IMR-90 (cell line): ENCODE measurements at regions not wholly inside any gene's neighbourhood (a gene's known extent, or its start where the extent isn't known, plus 50 kb on each side); places are given as distances from the start of the nearest gene placed in this dataset.
A peak's percentile ranks its signal among the peaks of the same experiment; 100 is the strongest.

Experiments used
- ATAC-seq: fragments of 200-7000 bp; cut with Tn5 transposase; 2 replicates; pipeline ENCODE4 v1.9.1; 2020; ENCODE audit warnings: low read depth, mild to moderate bottlenecking, moderate library complexity
- BruUV-seq: library from RNA; stranded (reverse); fragments of 400-500 nt; replicated peaks from 2 replicates; lab custom pipeline; 2021; lab: Mats Ljungman, UMichigan
- CTCF ChIA-PET: fragments of 300-600 bp; formaldehyde crosslinking; extraction: SDS; loops from one replicate; lab custom pipeline; 2021; ENCODE audit warnings: antibody characterized with exemption; lab: Yijun Ruan, JAX
- POLR2A ChIA-PET: fragments of 300-600 bp; sonication (Branson Sonifier 250); formaldehyde crosslinking; loops from one replicate; lab custom pipeline; 2022; ENCODE audit warnings: antibody characterized with exemption; ENCODE audit not compliant: unreplicated experiment; lab: Charles Lee
- DNase-seq: peaks from one replicate; pipeline ENCODE4 v3.0.0; 2013
- H2AFZ ChIP-seq: replicated peaks from 2 replicates; pipeline ENCODE3; 2013; ENCODE audit warnings: low read length, mild to moderate bottlenecking; ENCODE audit not compliant: poor library complexity
- H2AK5ac ChIP-seq: 2 replicates; pipeline ENCODE4 v1.6.1; 2013; ENCODE audit warnings: low read depth, low read length, inconsistent platforms
- H2AK9ac ChIP-seq: replicated peaks from 2 replicates; pipeline ENCODE3; 2013; ENCODE audit warnings: mild to moderate bottlenecking, low read depth, low read length, moderate library complexity; ENCODE audit not compliant: poor library complexity
- H2BK120ac ChIP-seq: 2 replicates; pipeline ENCODE4 v1.6.1; 2013; ENCODE audit warnings: low read depth, low read length, inconsistent platforms
- H2BK15ac ChIP-seq: 3 replicates; pipeline ENCODE4 v1.6.1; 2013; ENCODE audit warnings: low read depth, low read length, inconsistent platforms
- H2BK20ac ChIP-seq: 2 replicates; pipeline ENCODE4 v1.6.1; 2013; ENCODE audit warnings: low read depth, mild to moderate bottlenecking, inconsistent platforms, low read length, moderate library complexity
- H2BK5ac ChIP-seq: 2 replicates; pipeline ENCODE4 v1.6.1; 2013; ENCODE audit warnings: mild to moderate bottlenecking, low read depth, low read length, inconsistent platforms; ENCODE audit not compliant: poor library complexity, severe bottlenecking
- H3K14ac ChIP-seq: replicated peaks from 2 replicates; pipeline ENCODE4 v1.6.1; 2013; ENCODE audit warnings: low read depth, low read length, inconsistent platforms
- H3K18ac ChIP-seq: 2 replicates; pipeline ENCODE4 v1.6.1; 2013; ENCODE audit warnings: low read depth, low read length, control low read depth
- H3K23ac ChIP-seq: 2 replicates; pipeline ENCODE4 v1.6.1; 2013; ENCODE audit warnings: low read depth, low read length, inconsistent platforms
- H3K27ac ChIP-seq: 2 replicates; pipeline ENCODE4 v1.5.1; 2013; ENCODE audit warnings: mild to moderate bottlenecking, control low read depth, low read length; ENCODE audit not compliant: insufficient read depth
- H3K27me3 ChIP-seq: 2 replicates; pipeline ENCODE4 v1.6.1; 2013; ENCODE audit warnings: low read length; ENCODE audit not compliant: control insufficient read depth, insufficient read depth
- H3K36me3 ChIP-seq: 2 replicates; pipeline ENCODE4 v1.6.1; 2013; ENCODE audit warnings: low read length, mixed read lengths; ENCODE audit not compliant: control insufficient read depth, insufficient read depth
- H3K4ac ChIP-seq: 2 replicates; pipeline ENCODE4 v1.6.1; 2013; ENCODE audit warnings: low read depth, low read length, inconsistent platforms
- H3K4me1 ChIP-seq: 2 replicates; pipeline ENCODE4 v1.6.1; 2013; ENCODE audit warnings: low read length, mixed read lengths; ENCODE audit not compliant: control insufficient read depth, insufficient read depth
- H3K4me2 ChIP-seq: 2 replicates; pipeline ENCODE4 v1.6.1; 2013; ENCODE audit warnings: low read depth, mild to moderate bottlenecking, control low read depth, low read length, moderate library complexity
- H3K4me3 ChIP-seq: 2 replicates; pipeline ENCODE4 v1.5.1; 2013; ENCODE audit warnings: low read depth, mild to moderate bottlenecking, control low read depth, low read length, moderate library complexity; ENCODE audit not compliant: insufficient read depth
- H3K56ac ChIP-seq: 2 replicates; pipeline ENCODE4 v1.6.1; 2013; ENCODE audit warnings: low read length, inconsistent platforms; ENCODE audit not compliant: insufficient read depth; ENCODE audit errors: extremely low read depth
- H3K79me1 ChIP-seq, 2 experiments: 2 replicates each; pipeline ENCODE4 v1.6.1; 2013; ENCODE audit warnings: low read length in 2 of 2, inconsistent platforms in 1 of 2, low read depth in 1 of 2
- H3K9ac ChIP-seq: 2 replicates; pipeline ENCODE4 v1.6.1; 2013; ENCODE audit warnings: low read depth, low read length, control low read depth
- H3K9me1 ChIP-seq: 2 replicates; pipeline ENCODE4 v1.6.1; 2013; ENCODE audit warnings: low read length, inconsistent platforms; ENCODE audit not compliant: insufficient read depth
- H3K9me3 ChIP-seq: 2 replicates; pipeline ENCODE4 v1.6.1; 2013; ENCODE audit warnings: low read length; ENCODE audit not compliant: control insufficient read depth, insufficient read depth
- H4K20me1 ChIP-seq: 2 replicates; pipeline ENCODE4 v1.6.1; 2013; ENCODE audit warnings: low read length, inconsistent platforms; ENCODE audit not compliant: insufficient read depth
- H4K5ac ChIP-seq: 2 replicates; pipeline ENCODE4 v1.6.1; 2013; ENCODE audit warnings: mild to moderate bottlenecking, low read depth, low read length, control low read depth
- H4K8ac ChIP-seq, 2 experiments: 2 replicates each; pipeline ENCODE4 v1.6.1; 2013; ENCODE audit warnings: low read depth in 2 of 2, low read length in 2 of 2, control low read depth in 1 of 2, inconsistent platforms in 1 of 2
- H4K91ac ChIP-seq: 2 replicates; pipeline ENCODE4 v1.6.1; 2013; ENCODE audit warnings: low read depth, low read length, inconsistent platforms; ENCODE audit not compliant: insufficient read depth
- CEBPB ChIP-seq: IDR thresholded peaks from 2 replicates; pipeline ENCODE4 v1.6.1; 2012; ENCODE audit warnings: low read depth, low read length, improper control_type of control experiment
- CHD1 ChIP-seq: IDR thresholded peaks from 2 replicates; pipeline ENCODE4 v1.6.1; 2012; ENCODE audit warnings: low read depth, low read length, improper control_type of control experiment
- FOS ChIP-seq: fragments of 150-350 bp; IDR thresholded peaks from 2 replicates; pipeline ENCODE4 v1.6.1; 2016; ENCODE audit warnings: low read depth, low read length
- MAFK ChIP-seq: IDR thresholded peaks from 2 replicates; pipeline ENCODE4 v1.6.1; 2012; ENCODE audit warnings: low read depth, low read length, improper control_type of control experiment
- MAZ ChIP-seq: IDR thresholded peaks from 2 replicates; pipeline ENCODE4 v1.6.1; 2012; ENCODE audit warnings: low read depth, mild to moderate bottlenecking, low read length, improper control_type of control experiment, moderate library complexity, borderline replicate concordance
- MXI1 ChIP-seq: IDR thresholded peaks from 2 replicates; pipeline ENCODE4 v1.6.1; 2012; ENCODE audit warnings: low read depth, mild to moderate bottlenecking, low read length, moderate library complexity, borderline replicate concordance
- NFE2L2 ChIP-seq: fragments of 150-350 bp; IDR thresholded peaks from 2 replicates; pipeline ENCODE4 v1.6.1; 2016; ENCODE audit warnings: low read depth, mild to moderate bottlenecking, low read length
- POLR2A ChIP-seq: IDR thresholded peaks from 2 replicates; pipeline ENCODE4 v1.6.1; 2012; ENCODE audit warnings: mild to moderate bottlenecking, low read depth, low read length
- RAD21 ChIP-seq: IDR thresholded peaks from 2 replicates; pipeline ENCODE4 v1.6.1; 2012; ENCODE audit warnings: low read length, improper control_type of control experiment
- RCOR1 ChIP-seq: IDR thresholded peaks from 2 replicates; pipeline ENCODE4 v1.6.1; 2012; ENCODE audit warnings: mild to moderate bottlenecking, low read length, improper control_type of control experiment; ENCODE audit not compliant: insufficient replicate concordance
- RFX5 ChIP-seq: IDR thresholded peaks from 2 replicates; pipeline ENCODE4 v1.8.0; 2012; ENCODE audit warnings: low read depth, mild to moderate bottlenecking, low read length, moderate library complexity
- SMC3 ChIP-seq: fragments of 150-350 bp; IDR thresholded peaks from 2 replicates; pipeline ENCODE4 v1.6.1; 2016; ENCODE audit warnings: low read depth, mild to moderate bottlenecking, antibody characterized with exemption, low read length, moderate library complexity
- WGBS, 2 experiments: methylation state at CpG; one replicate each; pipeline versions ENCODE4 v1.1.5 to v1.1.7; 2013; ENCODE audit warnings: missing lambda C conversion rate in 2 of 2; ENCODE audit not compliant: insufficient read length in 1 of 2; ENCODE audit errors: extremely low coverage in 2 of 2; 5-methylcytosine and 5-hydroxymethylcytosine counted together
- dilution Hi-C: fragments of 300-500 bp; cut with HindIII; formaldehyde crosslinking; loops from one replicate; pipeline ENCODE4 v1.14.3; 2018; ENCODE audit warnings: low sequenced_read_pairs; ENCODE audit not compliant: unreplicated experiment
- in situ Hi-C: fragments of 300-500 bp; cut with MboI; formaldehyde crosslinking; loops from 3 replicates; pipeline ENCODE4 v1.14.3; 2019; ENCODE audit warnings: low sequenced_read_pairs, inconsistent platforms, mixed read lengths
- intact Hi-C: fragments of 100-400 bp; cut with micrococcal nuclease; formaldehyde crosslinking; loops from 2 replicates; pipeline ENCODE4 v1.10.0; 2022
- TF ChIP-seq, protein P1 (sequence below): conservative IDR thresholded peaks from 2 replicates; pipeline ENCODE4 v1.5.1; 2012; ENCODE audit warnings: mild to moderate bottlenecking, low read depth, low read length, improper control_type of control experiment
- TF ChIP-seq, protein P2 (sequence below): fragments of 150-350 bp; IDR thresholded peaks from 2 replicates; pipeline ENCODE4 v1.6.1; 2017; ENCODE audit warnings: mild to moderate bottlenecking, antibody characterized with exemption, low read length, low read depth

DNA sequence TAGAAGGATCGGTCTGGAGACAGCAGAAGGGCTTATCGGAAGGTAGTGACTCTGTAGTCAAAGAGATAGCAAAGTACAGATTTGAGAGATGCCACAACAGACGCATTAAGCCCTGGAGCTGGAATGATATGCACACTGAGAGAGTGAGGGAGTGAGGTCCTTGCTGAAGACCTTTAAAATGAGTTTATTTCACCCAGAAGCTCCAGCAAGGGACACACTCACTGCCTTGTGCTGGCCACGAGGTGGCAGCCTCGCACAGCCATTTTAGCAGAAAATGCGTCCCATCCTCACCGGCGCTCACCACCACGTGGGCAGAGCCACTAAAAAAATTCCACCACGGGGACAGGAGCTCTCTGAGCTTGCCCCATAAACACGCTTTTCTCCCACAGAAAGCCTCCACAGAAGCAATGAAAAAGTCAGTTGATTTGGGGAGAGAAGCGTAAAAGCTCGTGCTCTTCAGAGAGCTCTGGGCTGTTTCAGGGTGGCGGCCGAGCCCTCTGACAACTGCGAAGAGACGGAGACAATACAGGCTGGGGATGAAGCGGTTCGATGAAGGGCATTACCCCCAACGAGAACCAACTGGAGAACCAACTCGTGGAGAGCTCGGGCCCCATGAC, 163.0 kb upstream of the KLF14 start:
- in situ Hi-C loops, result no loop called here
- no peak overlapping the region for H2AFZ ChIP-seq
- H2AK9ac ChIP-seq, result peak overlapping the region; percentile 58
- H2BK5ac ChIP-seq, result peak overlapping the region; percentile 85
- peak overlapping the region; percentile 53; the same call in 1 of the 2 replicates for H4K91ac ChIP-seq
- H2AK5ac ChIP-seq, result peak overlapping the region; percentile 51
- ChIA-PET CTCF (interaction anchor here (0.6 to 2.1 kb wide), 19 partner anchors 9 to 144 kb away, joined by 3 to 17 read pairs (median 5); no protein-coding TSS in a partner anchor), POLR2A (interaction anchor here (1.6 kb wide), 1 partner anchor 19 kb away, joined by 3 read pairs; no protein-coding TSS in a partner anchor)
- H4K5ac ChIP-seq, result peak overlapping the region; percentile 48; the same call in 1 of the 2 replicates
- peak overlapping the region; percentile 38 to 53; a peak in 3 of 4 replicates for H4K8ac ChIP-seq
- peaks cover 52% of the 10 kb centered on the region for H3K4me1 ChIP-seq
- BruUV-seq, result no TSS peak
- WGBS, 2 experiments, result 65% methylated on average over 10 of the region's 22 CpGs; no CpG with 5 or more reads in 1 of the 2 experiments
- ATAC-seq (peak; percentile 24), DNase-seq (peak; percentile 84)
- peak overlapping the region; percentile 75; the same call in 1 of the 2 replicates for H3K23ac ChIP-seq
- H3K27me3 ChIP-seq, result no peaks in the 10 kb centered on the region
- peaks cover 4 to 33% of the 10 kb centered on the region in 2 experiments; a peak in 3 of 4 replicates for H3K79me1 ChIP-seq
- peaks cover 9% of the 10 kb centered on the region; the same call in 1 of the 2 replicates for H3K9me1 ChIP-seq
- no peak overlapping the region for H3K4me3 ChIP-seq
- H3K14ac ChIP-seq, result 0 out of 2 replicates have a peak overlapping the region, but pooled peaks have one; percentile 17
- H3K36me3 ChIP-seq, result peaks cover 66% of the 10 kb centered on the region
- H3K9me3 ChIP-seq, result no peaks in the 10 kb centered on the region
- peak overlapping the region; percentile 71 for H3K27ac ChIP-seq
- H2BK120ac ChIP-seq, result peak overlapping the region; percentile 60
- peak overlapping the region; percentile 44 for H3K4ac ChIP-seq
- H3K18ac ChIP-seq, result peak overlapping the region; percentile 43; the same call in 1 of the 2 replicates
- H3K56ac ChIP-seq, result peak overlapping the region; percentile 54; the same call in 1 of the 2 replicates
- dilution Hi-C loops, result no loop called here
- H3K9ac ChIP-seq, result peak overlapping the region; percentile 29
- H4K20me1 ChIP-seq, result peaks cover 96% of the 10 kb centered on the region
- H2BK15ac ChIP-seq, result no peak overlapping the region
- peak overlapping the region; percentile 22 for H3K4me2 ChIP-seq
- peak overlapping the region; percentile 19; the same call in 1 of the 2 replicates for H2BK20ac ChIP-seq
- intact Hi-C loops, result loop anchor here (1.0 kb wide), 1 partner anchor 143 kb away; no protein-coding TSS in a partner anchor
- TF ChIP-seq SMC3 (peak; percentile 63), MXI1 (peak; percentile 96), MAFK (no peak), NFE2L2 (no peak), CEBPB (no peak), CHD1 (no peak), MAZ (no peak), RFX5 (no peak), POLR2A (no peak), RAD21 (peak; percentile 83), FOS (no peak), RCOR1 (no peak)
- TF ChIP-seq, protein P1, sequence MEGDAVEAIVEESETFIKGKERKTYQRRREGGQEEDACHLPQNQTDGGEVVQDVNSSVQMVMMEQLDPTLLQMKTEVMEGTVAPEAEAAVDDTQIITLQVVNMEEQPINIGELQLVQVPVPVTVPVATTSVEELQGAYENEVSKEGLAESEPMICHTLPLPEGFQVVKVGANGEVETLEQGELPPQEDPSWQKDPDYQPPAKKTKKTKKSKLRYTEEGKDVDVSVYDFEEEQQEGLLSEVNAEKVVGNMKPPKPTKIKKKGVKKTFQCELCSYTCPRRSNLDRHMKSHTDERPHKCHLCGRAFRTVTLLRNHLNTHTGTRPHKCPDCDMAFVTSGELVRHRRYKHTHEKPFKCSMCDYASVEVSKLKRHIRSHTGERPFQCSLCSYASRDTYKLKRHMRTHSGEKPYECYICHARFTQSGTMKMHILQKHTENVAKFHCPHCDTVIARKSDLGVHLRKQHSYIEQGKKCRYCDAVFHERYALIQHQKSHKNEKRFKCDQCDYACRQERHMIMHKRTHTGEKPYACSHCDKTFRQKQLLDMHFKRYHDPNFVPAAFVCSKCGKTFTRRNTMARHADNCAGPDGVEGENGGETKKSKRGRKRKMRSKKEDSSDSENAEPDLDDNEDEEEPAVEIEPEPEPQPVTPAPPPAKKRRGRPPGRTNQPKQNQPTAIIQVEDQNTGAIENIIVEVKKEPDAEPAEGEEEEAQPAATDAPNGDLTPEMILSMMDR, result peak; percentile 80
- TF ChIP-seq, protein P2, sequence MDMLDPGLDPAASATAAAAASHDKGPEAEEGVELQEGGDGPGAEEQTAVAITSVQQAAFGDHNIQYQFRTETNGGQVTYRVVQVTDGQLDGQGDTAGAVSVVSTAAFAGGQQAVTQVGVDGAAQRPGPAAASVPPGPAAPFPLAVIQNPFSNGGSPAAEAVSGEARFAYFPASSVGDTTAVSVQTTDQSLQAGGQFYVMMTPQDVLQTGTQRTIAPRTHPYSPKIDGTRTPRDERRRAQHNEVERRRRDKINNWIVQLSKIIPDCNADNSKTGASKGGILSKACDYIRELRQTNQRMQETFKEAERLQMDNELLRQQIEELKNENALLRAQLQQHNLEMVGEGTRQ, result peak; percentile 95
